GM19240 (cell line): ENCODE measurements at regions not wholly inside any gene's neighbourhood (a gene's known extent, or its start where the extent isn't known, plus 50 kb on each side); places are given as distances from the start of the nearest gene placed in this dataset.

Experiments
- DNase-seq: peaks from one replicate; pipeline ENCODE4 v3.0.0; 2011; ENCODE audit warnings: low spot score; ENCODE audit not compliant: insufficient read length

DNA sequence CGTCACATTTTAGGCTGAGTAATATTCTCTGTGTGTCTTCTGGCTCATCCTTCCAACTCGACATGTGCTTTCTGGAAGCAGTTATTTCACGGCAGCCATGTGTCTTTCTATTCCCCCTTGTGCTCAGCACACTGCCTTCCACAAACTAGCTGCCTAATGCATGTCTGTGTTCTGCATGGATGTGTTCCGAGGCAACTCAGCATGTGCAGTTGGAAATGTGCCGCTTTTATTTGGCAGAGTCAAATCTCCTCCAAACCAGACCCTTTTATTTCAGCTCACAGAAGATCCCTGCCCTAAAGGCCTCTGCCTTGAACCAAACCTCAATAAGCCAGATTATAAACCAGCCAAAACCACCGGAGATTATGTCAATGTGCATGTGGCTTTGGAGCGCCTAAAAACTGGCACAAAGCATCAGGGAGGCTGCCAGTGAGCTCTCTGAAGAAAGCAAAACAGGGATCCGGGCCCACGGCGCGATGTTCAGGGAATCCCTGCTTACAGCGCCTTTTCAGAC is 360.2 kb downstream of the DEPDC1B start:
- DNase-seq: no peak

DNA sequence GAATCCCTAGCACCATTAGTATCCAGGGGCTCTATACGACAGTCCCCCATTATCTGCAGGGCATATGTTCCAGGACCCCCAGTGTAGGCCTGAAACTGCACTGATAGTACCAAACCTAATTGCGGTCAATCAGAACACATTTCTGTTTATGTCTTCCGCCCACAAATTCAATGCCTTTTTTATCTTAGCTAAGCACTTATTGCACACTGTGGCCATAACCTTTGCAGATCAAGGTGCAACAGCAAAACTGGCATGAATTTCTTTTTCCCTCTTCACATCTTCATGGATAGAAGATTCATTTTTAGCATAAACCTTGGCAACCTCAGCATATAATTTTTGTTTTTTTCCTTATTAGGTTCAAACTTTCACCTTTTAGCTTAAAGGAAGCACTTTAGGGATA is 361.1 kb downstream of the DEPDC1B start:
- DNase-seq: no peak

DNA sequence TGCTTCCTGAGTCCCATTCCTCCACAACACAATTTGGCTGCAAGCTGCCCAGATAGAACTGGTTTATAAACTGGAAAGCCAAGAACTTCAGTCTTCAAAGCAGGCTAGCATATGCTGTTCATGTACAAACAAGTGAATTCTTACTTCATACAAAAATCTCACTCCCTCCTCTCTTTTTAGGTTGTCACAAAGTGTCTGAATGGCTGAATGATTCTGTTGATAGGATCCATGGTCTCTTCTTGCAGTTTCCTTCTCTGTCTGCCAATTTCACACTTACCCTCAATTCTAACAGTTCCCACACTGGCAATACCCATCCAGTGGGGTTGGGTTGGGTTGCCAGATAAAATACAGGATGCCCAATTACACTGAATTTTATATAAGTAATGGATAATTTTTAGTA is 363.5 kb downstream of the DEPDC1B start:
- no peak for DNase-seq

DNA sequence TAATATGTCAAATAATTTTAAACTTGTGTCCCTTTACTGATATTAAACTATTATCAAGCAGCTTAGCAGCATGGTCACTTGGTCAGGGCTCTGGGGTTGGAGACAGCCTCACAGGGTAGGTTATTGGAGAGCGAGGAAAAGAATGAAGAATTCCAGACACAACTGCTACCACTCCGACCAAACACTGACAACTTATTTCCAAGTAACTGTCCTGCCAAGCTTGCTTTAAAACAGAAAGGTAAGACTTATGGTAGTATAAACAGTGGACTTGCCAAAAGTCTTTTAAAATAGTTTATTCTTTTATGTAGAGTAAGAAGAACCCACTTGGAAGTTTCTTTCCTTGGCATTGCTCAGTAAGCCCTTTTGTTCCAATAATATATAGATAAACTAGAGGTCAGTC is 364.1 kb downstream of the DEPDC1B start:
- no peak for DNase-seq

DNA sequence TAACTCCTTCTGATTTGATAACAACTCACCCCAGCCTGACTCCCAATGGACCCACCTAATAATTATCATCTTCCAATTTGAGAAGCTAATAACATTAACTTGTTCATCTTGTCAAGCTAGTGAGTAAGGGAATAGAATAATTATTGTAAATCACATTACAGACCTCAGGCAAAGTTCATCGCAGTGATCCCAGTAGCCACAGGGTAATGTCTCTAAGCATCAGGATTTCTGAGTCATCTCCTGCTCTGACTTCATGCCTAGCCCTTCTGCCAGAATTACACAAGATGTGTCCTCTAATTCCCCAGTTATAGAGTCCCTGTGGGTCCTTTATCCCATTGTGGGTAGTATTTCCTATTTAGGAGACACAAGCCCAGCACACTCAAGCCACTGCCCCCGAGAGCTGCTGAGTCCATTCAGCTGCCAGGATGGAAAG is 365.7 kb downstream of the DEPDC1B start:
- DNase-seq: no peak

DNA sequence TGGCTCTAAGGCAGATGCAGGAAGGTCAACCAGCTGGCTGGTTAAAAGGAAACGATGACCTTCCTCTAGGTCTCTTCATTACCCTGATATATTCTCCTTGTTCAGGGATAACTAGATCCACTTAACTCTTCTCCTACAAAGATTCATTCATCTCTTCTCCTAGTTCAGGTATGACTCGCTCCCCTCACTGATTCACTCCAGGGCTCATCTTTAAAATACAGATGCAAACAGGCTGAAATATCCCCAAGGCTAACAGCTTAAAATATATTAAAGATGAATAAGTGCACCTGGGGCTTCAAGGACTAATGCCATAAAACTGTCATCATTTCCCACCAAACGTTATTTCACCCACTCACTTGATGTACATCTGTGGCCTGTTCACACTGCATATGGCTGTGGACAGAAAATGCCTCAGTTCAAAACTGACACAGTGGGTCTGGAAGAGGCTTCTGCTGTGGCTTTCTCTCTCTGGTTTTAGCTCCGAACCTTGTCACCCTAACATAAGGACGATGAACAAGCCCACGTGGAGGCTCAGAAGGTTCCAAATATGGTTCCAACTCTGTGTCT is 366.9 kb downstream of the DEPDC1B start:
- no peak for DNase-seq

DNA sequence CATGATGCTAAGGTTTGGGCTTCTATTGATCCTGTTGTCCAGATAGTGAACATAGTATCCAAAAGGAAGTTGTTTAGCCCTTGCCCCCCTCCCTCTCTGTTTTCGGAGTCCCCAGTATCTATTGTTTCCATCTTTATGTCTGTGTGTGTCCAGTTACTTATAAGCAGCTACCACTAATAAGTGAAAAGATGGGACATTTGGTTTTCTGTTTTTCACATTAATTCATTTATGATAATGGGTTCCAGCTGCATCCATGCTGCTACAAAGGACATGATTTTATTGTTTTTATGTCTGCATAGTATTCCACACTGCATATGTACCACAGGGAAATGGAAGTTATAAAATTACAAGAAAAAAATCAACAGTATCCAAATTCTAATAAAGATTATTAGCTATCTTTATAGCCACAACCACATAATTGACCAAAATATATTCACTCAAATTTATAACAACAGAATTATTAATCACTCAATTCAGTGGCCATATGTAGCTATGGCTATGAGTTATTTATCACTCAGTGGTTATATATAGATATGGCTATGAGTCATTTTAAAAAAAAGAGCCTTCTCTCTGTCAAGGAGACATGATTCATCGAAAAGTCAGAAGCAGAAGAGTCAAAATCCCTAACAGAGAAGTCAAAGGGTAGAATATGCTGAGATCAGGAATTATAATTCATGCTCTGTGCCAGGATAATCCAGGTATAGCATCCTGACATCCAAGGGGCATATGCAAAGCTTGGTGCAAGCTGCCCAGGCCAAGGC is 367.5 kb downstream of the DEPDC1B start:
- DNase-seq: no peak

DNA sequence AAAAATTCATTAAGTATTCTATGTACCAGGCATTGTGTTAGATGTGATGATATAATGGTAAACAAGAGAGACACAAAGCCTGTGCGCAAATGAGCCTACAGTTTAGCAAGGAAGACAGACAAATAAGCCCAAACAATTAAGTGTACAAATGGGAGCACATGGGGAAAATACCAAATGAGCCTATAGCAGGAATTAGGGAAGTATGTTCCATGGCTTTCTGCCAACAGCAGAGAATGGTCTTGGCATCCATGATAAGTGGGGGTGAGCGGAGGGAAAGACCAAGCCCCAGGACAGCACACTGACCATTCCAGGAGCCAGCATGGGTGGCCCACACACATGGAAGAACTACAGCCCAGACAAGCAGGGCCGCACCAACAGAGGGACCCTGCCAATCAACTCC is 369.7 kb downstream of the DEPDC1B start:
- DNase-seq: no peak

DNA sequence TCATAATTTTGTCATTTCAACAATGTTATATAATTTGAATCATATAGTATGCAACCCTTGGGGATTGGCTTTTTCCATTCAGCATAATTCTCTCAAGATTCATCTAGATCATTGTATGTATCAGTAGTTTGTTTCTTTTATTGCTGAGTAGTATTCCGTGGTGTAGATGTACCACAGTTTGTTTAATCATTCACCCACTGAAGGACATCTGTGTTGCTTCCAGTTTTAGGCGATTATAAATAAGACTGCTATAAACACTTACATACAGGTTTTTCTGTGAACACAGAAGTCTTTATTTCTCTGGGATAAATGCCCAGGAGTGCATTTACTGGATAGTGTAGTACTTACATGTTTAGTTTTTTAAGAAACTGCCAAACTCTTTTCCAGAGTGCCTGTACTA is 374.1 kb downstream of the DEPDC1B start:
- DNase-seq: no peak

DNA sequence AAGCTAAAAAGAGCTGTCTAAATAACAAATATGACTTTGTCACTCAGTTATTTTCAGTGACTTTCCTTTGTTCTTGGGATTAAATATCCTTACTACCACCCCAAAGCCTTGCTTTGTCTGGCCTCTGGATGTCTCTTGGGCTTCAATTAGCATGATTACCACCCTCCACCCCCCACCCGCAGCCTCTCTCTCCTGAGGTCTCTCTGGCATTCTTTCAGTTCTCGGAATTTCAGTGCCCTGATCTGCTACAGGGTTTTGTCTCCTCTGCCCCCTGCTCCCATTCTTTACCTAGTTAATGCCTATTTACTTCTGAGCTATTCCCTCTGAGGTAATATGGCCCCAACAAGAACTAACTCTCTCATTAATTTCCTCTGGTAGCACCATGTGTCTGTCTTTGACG is 376.4 kb downstream of the DEPDC1B start:
- no peak for DNase-seq

DNA sequence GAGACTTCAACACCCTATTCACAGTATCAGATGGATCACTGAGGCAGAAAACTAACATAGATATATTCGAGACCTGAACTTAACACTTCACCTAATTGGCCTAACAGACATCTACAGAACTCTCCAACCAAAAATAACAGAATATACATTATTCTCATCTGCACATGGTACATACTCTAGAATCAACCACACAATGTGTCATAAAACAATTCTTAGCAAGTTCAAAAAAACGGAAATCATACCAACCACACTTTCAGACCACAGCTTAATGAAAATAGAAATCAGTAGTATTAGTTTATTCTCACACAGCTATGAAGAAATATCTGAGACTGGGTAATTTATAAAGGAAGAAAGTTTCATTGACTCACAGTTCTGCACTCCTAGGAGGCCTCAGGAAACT is 387.9 kb downstream of the DEPDC1B start:
- no peak for DNase-seq

DNA sequence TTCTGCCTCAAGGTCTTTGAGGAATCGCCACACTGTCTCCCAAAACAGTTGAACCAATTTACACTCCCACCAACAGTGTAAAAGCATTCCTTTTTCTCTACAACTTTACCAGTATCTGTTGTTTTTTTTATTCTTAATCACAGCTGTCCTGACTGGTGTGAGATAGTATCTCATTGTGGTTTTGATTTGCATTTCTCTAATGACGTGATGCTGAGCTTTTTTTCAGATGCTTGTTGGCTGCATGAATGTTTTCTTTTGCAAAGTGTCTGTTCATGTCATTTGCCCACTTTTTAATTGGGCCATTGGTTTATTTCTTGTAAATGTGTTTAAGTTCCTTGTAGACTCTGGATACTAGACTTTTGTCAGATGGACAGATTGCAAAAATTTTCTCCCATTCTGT is 400.0 kb downstream of the DEPDC1B start:
- no peak for DNase-seq

DNA sequence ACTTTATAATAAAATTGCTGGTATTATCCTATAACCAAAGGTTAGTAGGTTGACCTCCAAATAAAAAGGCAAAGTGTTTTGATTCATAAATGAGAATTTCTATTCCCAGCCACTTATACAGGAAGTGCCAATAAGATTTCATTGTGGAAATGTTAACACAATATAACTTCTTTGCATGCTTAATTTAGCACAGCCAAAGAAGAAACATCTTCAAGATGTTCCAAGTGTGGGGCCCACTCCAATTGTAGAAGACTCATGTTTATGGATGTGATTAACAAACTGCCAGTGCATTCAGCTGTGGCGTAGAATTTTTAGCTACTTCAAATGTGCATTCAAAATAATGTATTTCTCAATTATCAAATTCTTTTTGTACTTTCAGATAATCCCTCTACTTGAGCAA is 402.3 kb downstream of the DEPDC1B start:
- DNase-seq: no peak

DNA sequence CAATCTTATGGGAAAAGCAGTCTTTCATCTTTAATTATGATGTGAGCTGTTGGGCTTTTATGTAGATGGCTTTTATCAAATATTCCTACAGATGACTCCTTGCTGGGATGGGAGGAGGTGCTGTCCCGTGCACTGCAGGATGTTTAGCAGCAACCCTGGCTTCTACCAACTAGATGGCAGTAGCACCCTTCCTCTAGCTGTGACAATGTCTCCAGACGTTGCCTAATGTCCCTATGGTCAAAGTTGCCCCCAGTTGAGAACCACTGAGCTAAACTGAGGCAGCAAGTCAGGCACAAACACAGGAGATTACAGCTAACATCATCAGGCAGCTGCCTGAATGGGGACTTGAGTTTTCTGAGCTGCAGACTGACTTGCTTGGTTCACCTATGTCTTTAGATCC is 401.9 kb upstream of the PDE4D start:
- no peak for DNase-seq

DNA sequence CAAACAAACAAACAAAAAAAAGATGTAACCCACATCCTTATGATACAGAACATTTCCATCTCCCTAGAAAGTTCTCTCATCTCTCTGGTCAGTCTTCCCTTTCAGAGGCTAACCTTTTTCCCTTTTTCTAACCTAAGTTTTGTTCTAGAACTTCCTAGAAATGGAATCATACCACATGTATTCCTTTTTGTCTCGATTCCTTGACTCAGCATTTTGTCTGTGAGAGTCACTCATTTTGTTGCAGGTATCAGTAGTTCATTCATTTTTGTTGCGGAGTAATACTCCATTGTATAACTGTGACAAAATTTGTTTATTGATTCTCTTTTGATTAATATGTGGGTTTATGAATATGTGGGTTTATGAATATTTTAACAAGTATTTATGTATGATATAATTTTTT is 400.0 kb upstream of the PDE4D start:
- no peak for DNase-seq

DNA sequence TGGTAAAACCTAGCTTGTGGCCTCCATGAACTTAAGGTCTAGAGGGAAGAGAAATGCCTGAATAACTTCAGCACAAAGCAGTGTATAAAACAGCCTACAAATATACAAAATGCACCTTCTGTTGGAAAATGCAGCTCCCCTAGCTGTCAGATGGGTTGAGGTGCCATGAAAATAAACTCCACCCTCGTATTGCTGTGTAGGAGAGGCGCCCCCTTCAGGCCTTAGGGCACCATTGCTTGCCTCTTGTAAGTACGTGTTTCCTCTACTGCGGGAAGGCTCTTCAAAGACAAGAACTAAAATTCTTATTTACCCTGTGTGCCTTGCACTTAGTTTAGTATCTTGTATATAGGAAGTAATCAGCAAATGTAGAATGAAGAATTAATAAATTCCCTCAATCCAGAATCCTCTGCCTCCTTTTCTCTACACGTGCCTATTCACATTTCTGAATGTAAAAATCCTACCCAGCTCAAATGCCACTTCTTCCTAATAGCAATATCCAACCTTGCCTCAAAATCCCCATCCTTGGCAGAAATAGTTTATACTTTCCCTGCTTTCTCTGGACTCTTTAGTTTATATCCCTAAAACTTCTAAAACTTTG is 393.7 kb upstream of the PDE4D start:
- DNase-seq: no peak

DNA sequence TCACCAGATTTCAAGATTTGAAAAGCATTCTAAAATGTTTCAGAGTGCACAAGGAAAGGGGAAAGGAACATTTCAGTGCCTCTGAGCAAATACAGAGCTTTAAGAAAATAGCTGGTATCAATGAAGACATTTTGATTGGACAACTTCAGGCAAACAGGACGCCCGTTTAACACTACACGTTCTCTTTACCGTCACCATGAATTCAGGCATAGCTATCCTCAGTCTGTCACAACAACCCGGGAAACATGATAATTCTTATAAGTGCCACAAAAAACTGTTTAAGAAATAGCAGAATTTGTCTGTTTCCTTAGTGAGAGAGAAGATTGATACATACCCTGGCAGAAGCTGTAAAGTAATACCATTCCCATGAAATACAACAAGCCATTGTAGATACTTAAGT is 392.4 kb upstream of the PDE4D start:
- no peak for DNase-seq

DNA sequence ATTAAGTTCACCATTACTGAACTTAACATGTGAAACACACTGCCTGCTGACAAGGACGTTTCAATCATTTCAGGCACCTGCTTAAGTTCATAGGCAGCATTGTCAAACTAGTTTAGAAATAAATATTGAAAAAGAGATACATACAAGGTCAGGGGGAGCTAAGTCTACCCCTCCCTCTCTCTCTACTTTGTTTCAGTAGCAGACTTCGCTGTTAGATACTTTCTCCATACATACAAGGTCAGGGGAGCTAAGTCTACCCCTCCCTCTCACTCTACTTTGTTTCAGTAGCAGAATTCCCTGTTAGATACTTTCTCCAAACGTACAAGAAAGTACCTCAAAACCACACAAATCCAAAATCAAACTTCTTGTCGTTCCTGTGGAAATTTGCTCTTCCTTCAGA is 387.4 kb upstream of the PDE4D start:
- no peak for DNase-seq

DNA sequence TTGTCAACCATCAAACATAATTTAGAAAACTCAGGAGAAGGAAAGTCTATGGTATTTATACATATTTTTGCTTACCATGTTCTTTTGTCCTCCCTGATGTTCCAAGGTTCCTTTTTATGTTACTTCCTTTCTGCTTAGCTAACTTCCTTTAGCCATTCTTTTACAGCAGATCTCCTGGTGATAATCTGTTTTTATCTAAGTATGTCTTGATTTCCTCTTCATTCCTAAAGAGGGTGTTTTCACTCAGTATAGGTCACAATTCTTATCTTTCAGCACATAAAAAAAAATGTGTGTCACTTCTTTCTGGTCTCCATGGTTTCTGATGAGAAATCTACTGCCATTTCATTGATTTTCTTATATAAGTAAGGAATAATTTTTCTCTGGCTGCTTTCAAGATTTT is 384.4 kb upstream of the PDE4D start:
- DNase-seq: no peak

DNA sequence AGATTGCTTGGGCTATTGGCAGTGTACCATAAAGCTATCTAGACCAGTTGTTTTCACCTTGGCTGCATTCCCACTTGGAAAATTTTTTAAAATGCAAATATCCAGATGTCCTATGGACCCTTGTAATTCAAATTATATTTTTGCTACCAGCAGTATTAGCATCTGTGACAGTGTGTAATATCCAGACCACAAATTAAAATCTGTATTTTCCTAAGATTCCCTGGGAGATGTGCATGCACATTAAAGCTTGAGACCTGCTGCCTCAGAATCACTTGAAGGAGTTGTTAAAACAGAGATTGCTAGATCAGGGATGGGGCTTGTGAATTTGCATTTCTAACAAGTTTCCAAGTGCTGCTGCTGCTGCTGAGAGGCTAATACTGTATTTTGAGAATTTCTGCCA is 381.2 kb upstream of the PDE4D start:
- DNase-seq: no peak

DNA sequence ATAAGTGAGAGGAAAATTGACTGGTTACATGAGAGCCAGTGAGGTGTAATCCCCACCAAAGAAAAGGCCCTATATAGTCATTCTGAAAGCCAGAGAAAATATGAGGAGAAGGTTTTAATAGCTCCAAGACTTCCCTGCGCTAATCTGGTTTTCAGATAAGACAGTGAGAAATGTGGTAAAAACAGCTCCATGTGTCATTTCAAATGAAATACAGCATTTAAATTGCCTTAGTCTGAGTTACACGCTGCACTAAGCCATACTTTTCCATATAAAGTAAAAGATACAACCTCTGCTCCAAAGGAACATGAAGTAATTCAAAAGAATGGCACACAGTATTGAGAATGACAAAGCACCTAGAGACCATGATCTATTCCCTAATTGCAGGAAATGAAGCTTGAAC is 378.0 kb upstream of the PDE4D start:
- no peak for DNase-seq

DNA sequence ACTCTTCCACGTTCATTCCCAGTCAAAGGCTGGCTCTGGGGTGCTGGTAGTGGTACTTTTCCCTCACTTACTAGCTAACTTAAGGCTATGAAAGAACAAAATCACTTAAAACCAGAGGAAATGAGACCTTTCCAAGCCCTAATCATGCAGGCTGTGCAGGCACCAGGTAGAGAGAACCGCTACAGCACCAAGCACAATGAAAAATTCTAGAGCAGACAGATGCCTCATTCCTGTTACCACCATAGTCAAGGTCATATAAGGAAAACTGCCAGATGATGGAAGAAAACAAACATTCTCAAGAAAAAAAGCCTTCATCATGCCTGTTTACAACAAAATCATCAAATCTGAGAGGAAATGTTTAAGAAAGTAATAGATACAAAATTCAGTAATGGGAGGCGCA is 374.4 kb upstream of the PDE4D start:
- no peak for DNase-seq

DNA sequence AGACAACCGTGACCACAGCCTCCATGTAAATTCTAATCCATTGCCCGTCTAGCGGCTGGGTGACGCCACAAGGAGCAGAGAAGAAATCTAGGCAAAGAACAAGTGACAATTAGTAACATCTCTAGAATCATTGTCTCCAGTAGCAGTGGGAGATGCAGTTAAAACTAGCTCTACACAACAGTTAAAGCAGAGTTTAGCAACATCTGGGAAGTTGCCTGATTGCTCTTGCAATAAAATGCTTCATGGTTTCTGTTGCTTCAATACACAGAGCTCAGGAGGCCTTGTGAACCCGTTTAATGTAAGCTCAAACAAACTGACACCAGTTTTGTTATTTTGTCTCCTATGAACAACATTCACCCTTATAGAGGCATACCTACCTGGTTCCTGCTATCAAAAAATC is 369.8 kb upstream of the PDE4D start:
- DNase-seq: no peak
